Activated T-cell treated with anti-CD3 and anti-CD28 coated beads, Interleukin-2, amount 50 U/mL, for 48 hours (primary cell): ENCODE measurements at regions not wholly inside any gene's neighbourhood (a gene's known extent, or its start where the extent isn't known, plus 50 kb on each side); places are given as distances from the start of the nearest gene placed in this dataset.
"Not testable (repeated sequence)": the region's sequence is repeated elsewhere in the genome, so short reads cannot be mapped to it uniquely, and the experiment has no call there.

Experiments
- DNase-seq, 2 experiments: peaks; one replicate each; pipeline ENCODE4 v3.0.0-alpha.2; 2020

GRCh38 chr2:6159606-6160005 is 467.4 kb downstream of the SOX11 start:
- no peak for DNase-seq

- DNase-seq, result no peak
Observed at GRCh38 chr2:6163932-6164331, 471.7 kb downstream of the SOX11 start.

- no peak for DNase-seq
Observed at GRCh38 chr2:6164986-6165747, 473.0 kb downstream of the SOX11 start.

GRCh38 chr2:6167592-6168138 is 475.5 kb downstream of the SOX11 start:
- no peak for DNase-seq

- DNase-seq, result no peak
Observed at GRCh38 chr2:6168485-6168884, 476.3 kb downstream of the SOX11 start.

GRCh38 chr2:6171294-6171693 is 479.1 kb downstream of the SOX11 start:
- no peak for DNase-seq

GRCh38 chr2:6177811-6178210 is 485.6 kb downstream of the SOX11 start:
- no peak for DNase-seq

- DNase-seq, result no peak
Observed at GRCh38 chr2:6181525-6181924, 489.3 kb downstream of the SOX11 start.

- no peak for DNase-seq
Observed at GRCh38 chr2:6181926-6182325, 489.7 kb downstream of the SOX11 start.

GRCh38 chr2:6183226-6183625 is 491.0 kb downstream of the SOX11 start:
- DNase-seq, result no peak

GRCh38 chr2:6184532-6185292 is 492.5 kb downstream of the SOX11 start:
- DNase-seq, result no peak

- DNase-seq, result no peak
Observed at GRCh38 chr2:6186332-6187151, 494.4 kb downstream of the SOX11 start.

- no peak for DNase-seq
Observed at GRCh38 chr2:6196449-6196848, 504.3 kb downstream of the SOX11 start.

- DNase-seq, result not testable (repeated sequence)
Observed at GRCh38 chr2:6198370-6198919, 506.3 kb downstream of the SOX11 start.

- DNase-seq, result no peak
Observed at GRCh38 chr2:6202756-6203155, 510.6 kb downstream of the SOX11 start.

- DNase-seq, result no peak
Observed at GRCh38 chr2:6203291-6203959, 511.2 kb downstream of the SOX11 start.

- no peak for DNase-seq
Observed at GRCh38 chr2:6206882-6207281, 514.7 kb downstream of the SOX11 start.

GRCh38 chr2:6211236-6211635 is 519.1 kb downstream of the SOX11 start:
- DNase-seq, result no peak

GRCh38 chr2:6212491-6212890 is 520.3 kb downstream of the SOX11 start:
- no peak for DNase-seq

- DNase-seq, result no peak
Observed at GRCh38 chr2:6213056-6213780, 521.0 kb downstream of the SOX11 start.

- DNase-seq, result no peak
Observed at GRCh38 chr2:6214471-6214870, 522.3 kb downstream of the SOX11 start.

GRCh38 chr2:6215053-6215452 is 522.9 kb downstream of the SOX11 start:
- DNase-seq, result no peak
